ENCODE measurements at regions not wholly inside any gene's neighbourhood (a gene's known extent, or its start where the extent isn't known, plus 50 kb on each side); places are given as distances from the start of the nearest gene placed in this dataset.

DNA sequence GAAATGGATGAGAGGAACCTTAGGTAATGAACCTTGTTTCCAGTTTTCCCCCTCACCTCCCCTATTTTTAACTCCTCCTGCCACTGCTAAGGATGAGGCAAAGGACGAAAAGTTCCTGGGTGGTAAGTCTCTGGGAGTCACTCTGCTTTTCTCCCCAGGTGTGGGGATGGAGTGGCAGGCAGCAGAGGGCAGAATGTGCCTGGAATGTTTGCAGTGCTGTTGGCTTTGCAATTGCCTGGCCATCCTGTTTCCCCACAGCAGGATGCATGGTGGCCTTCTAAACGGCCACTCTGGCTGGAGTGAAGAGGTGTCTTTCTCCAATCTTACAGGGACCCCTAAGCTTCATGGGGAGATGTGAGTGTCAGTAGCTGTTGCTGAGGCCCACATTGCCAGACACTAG lies 432.5 kb upstream of the ZFHX3 start:
- TF ChIP-seq BACH2 (CRISPR knock-in tag; IDR thresholded peaks at IDR 0.05; ENCODE audit: borderline replicate concordance): no peak
- TF ChIP-seq ISL1 (CRISPR knock-in tag; IDR thresholded peaks at IDR 0.05): no peak
- TF ChIP-seq ZFP30 (CRISPR knock-in tag; IDR thresholded peaks at IDR 0.05): no peak
- TF ChIP-seq ZNF565 (CRISPR knock-in tag; conservative IDR thresholded peaks at IDR 0.05; ENCODE audit: low read depth): no peak
- TF ChIP-seq RARB (CRISPR knock-in tag; IDR thresholded peaks at IDR 0.05): no peak
- no peak for TF ChIP-seq ZFP3 (CRISPR knock-in tag; IDR thresholded peaks at IDR 0.05)
- TF ChIP-seq ARNTL (CRISPR knock-in tag; IDR thresholded peaks at IDR 0.05; ENCODE audit: borderline replicate concordance, low read depth): no peak
- TF ChIP-seq, protein P1, sequence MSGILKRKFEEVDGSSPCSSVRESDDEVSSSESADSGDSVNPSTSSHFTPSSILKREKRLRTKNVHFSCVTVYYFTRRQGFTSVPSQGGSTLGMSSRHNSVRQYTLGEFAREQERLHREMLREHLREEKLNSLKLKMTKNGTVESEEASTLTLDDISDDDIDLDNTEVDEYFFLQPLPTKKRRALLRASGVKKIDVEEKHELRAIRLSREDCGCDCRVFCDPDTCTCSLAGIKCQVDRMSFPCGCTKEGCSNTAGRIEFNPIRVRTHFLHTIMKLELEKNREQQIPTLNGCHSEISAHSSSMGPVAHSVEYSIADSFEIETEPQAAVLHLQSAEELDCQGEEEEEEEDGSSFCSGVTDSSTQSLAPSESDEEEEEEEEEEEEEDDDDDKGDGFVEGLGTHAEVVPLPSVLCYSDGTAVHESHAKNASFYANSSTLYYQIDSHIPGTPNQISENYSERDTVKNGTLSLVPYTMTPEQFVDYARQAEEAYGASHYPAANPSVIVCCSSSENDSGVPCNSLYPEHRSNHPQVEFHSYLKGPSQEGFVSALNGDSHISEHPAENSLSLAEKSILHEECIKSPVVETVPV (CRISPR knock-in tag; IDR thresholded peaks at IDR 0.05): no peak
- TF ChIP-seq, protein P2, sequence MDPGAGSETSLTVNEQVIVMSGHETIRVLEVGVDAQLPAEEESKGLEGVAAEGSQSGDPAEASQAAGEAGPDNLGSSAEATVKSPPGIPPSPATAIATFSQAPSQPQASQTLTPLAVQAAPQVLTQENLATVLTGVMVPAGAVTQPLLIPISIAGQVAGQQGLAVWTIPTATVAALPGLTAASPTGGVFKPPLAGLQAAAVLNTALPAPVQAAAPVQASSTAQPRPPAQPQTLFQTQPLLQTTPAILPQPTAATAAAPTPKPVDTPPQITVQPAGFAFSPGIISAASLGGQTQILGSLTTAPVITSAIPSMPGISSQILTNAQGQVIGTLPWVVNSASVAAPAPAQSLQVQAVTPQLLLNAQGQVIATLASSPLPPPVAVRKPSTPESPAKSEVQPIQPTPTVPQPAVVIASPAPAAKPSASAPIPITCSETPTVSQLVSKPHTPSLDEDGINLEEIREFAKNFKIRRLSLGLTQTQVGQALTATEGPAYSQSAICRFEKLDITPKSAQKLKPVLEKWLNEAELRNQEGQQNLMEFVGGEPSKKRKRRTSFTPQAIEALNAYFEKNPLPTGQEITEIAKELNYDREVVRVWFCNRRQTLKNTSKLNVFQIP (CRISPR knock-in tag; IDR thresholded peaks at IDR 0.05; ENCODE audit: borderline replicate concordance, low read depth): no peak
- no peak for TF ChIP-seq CSDC2 (CRISPR knock-in tag; IDR thresholded peaks at IDR 0.05)
- TF ChIP-seq ZC3H10 (CRISPR knock-in tag; IDR thresholded peaks at IDR 0.05): no peak

All from SK-N-SH treated with all-trans-retinoic acid at 6 μM for 48 hours (cell line).